ENCODE measurements at regions not wholly inside any gene's neighbourhood (a gene's known extent, or its start where the extent isn't known, plus 50 kb on each side); places are given as distances from the start of the nearest gene placed in this dataset.

DNA sequence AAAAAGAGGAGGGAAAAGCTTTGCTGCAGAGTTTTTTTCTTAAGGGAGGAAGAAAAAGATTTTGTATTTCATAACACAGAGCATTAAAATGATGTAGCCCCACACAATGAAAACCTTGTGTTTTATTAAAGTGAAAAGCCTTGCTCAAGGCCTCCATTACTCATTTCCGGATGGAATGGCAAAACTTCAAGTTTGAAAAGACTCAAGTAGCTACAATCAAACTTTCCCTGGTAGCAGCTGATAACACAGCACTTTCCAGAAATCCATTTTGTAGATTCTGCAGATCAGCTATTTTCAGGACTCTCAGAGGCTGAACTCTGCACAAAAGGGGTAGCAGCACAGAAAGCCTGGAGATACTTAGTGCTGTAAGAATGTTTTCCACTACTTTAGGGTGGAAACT, 374.8 kb downstream of the NFIB start:
- DNase-seq (ENCODE audit: low read depth), result peak; percentile 90
- TF ChIP-seq, protein P1, sequence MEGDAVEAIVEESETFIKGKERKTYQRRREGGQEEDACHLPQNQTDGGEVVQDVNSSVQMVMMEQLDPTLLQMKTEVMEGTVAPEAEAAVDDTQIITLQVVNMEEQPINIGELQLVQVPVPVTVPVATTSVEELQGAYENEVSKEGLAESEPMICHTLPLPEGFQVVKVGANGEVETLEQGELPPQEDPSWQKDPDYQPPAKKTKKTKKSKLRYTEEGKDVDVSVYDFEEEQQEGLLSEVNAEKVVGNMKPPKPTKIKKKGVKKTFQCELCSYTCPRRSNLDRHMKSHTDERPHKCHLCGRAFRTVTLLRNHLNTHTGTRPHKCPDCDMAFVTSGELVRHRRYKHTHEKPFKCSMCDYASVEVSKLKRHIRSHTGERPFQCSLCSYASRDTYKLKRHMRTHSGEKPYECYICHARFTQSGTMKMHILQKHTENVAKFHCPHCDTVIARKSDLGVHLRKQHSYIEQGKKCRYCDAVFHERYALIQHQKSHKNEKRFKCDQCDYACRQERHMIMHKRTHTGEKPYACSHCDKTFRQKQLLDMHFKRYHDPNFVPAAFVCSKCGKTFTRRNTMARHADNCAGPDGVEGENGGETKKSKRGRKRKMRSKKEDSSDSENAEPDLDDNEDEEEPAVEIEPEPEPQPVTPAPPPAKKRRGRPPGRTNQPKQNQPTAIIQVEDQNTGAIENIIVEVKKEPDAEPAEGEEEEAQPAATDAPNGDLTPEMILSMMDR (conservative IDR thresholded peaks at IDR 0.05; ENCODE audit: low read depth, low read length), result no peak
- H3K4me3 ChIP-seq (ENCODE audit: low read depth, low read length), result no peak overlapping the region

DNA sequence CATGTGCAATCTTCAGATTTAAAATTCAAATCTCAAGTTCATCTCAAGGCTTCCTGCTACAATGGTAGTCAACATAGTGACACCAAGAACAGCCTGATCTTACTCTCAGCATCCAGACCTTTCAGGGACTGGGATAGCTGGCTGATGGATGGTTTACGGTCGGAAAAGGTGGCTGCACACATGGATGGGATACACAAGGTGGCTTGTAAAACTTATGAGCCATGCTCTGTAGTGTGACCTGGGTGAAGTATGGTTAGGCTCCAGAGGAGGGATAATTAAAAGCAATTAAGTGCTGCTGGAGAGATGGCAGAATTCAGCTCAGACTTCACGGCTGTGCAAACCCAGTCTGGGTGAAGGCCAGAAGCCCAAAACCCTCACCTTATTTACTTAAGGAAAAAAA, 379.5 kb downstream of the NFIB start:
- TF ChIP-seq, protein P1 (conservative IDR thresholded peaks at IDR 0.05; ENCODE audit: low read depth, low read length), result no peak
- no peak for DNase-seq (ENCODE audit: low read depth)
- H3K4me3 ChIP-seq (ENCODE audit: low read depth, low read length), result no peak overlapping the region

DNA sequence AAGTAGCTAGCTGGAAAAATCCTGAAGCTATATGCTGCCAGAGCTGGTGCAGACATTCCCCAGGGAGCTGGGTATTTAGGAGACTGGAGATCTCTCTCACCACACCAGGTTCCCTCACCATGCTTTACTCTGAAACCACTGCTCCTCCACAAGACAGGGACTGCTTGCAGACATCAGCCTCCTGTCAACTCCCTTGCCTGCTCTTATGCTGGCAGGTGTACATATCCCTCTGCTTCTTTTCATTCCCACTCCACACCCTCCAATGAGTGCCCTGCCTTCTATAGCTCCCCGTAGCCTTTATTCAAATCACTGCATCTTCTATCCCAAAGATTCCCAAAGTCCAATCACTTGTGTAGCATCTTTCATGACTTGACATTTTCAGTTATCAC, 380.7 kb downstream of the NFIB start:
- DNase-seq (ENCODE audit: low read depth), result no peak
- no peak overlapping the region for H3K4me3 ChIP-seq (ENCODE audit: low read depth, low read length)
- TF ChIP-seq, protein P1 (conservative IDR thresholded peaks at IDR 0.05; ENCODE audit: low read depth, low read length), result no peak

- TF ChIP-seq, protein P1 (conservative IDR thresholded peaks at IDR 0.05; ENCODE audit: low read depth, low read length), result no peak
- no peak for DNase-seq (ENCODE audit: low read depth)
- no peak overlapping the region for H3K4me3 ChIP-seq (ENCODE audit: low read depth, low read length)
Observed at GRCh38 chr9:13932528-13933267, 381.2 kb downstream of the NFIB start.

- H3K4me3 ChIP-seq (ENCODE audit: low read depth, low read length), result no peak overlapping the region
- DNase-seq (ENCODE audit: low read depth), result no peak
- TF ChIP-seq, protein P1 (conservative IDR thresholded peaks at IDR 0.05; ENCODE audit: low read depth, low read length), result no peak
Observed at GRCh38 chr9:13929013-13929412, 384.9 kb downstream of the NFIB start.

DNA sequence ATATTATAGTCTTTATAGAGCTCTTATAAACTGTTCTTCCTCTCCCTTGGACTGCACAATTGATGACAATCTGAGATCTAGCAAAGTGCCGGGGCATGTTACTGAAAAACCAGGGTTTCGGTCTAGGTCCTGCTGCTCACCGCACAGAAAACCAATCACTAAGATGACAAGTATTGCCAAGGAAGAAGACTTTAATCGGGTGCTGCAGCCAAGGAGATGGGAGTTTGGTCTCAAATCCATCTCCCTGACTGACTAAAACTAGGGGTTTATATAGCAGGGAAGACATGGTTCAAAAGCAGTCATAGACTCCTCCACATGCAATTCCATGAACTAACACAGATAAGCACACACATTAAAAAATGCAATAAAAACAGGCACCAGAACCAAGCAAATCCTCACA, 390.6 kb downstream of the NFIB start:
- DNase-seq (ENCODE audit: low read depth), result no peak
- no peak overlapping the region for H3K4me3 ChIP-seq (ENCODE audit: low read depth, low read length)
- TF ChIP-seq, protein P1 (conservative IDR thresholded peaks at IDR 0.05; ENCODE audit: low read depth, low read length), result no peak

DNA sequence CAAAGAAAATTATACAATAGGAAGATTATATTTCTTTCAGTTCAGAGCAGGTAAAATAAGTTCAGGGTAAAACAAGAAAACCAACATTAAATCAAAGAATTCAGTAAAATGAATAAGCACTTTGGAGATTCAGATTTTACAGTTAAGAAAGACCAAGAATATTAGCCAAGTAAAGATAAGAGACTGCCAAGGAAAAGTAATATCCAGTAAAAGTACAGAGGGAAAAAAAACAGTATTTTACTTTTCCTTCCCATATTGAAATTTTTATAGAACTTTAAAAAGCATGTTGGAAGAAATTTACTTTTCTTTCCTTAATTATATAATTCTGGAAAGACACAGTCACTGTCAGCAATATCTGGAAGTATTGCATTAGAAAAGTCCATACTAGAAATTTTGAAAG, 393.4 kb downstream of the NFIB start:
- TF ChIP-seq, protein P1 (conservative IDR thresholded peaks at IDR 0.05; ENCODE audit: low read depth, low read length), result no peak
- DNase-seq (ENCODE audit: low read depth), result no peak
- no peak overlapping the region for H3K4me3 ChIP-seq (ENCODE audit: low read depth, low read length)

All from choroid plexus epithelial cell (primary cell).